ENCODE measurements at regions not wholly inside any gene's neighbourhood (a gene's known extent, or its start where the extent isn't known, plus 50 kb on each side); places are given as distances from the start of the nearest gene placed in this dataset.

- TF ChIP-seq CTCF (IDR thresholded peaks at IDR 0.05; ENCODE audit: insufficient read depth, low read length) (no peak), POLR2AphosphoS5 (IDR thresholded peaks at IDR 0.05; ENCODE audit: low read depth) (no peak), REST (IDR thresholded peaks at IDR 0.05; ENCODE audit: insufficient replicate concordance, low read depth) (no peak)
Observed at GRCh38 chr5:6056280-6056679, 322.1 kb downstream of the MED10 start.

Measured in HL-60 (cell line).